ENCODE measurements at regions not wholly inside any gene's neighbourhood (a gene's known extent, or its start where the extent isn't known, plus 50 kb on each side); places are given as distances from the start of the nearest gene placed in this dataset.

GRCh38 chr6:105691971-105692370 is 289.1 kb upstream of the PREP start:
- in situ Hi-C loops (cut with HindIII; ENCODE audit: extremely low pct_ligation_motif_present, low pct_unique_long_range_greater_than_20kb) (no loop called here), intact Hi-C loops (cut with micrococcal nuclease; ENCODE audit: unreplicated experiment) (no loop called here)
- H3K4me3 ChIP-seq (replicated peaks in 1 of 3; ENCODE audit: insufficient read depth in 1 of 3, low read depth in 2 of 3, low read length in 3 of 3), result no peak overlapping the region
- FAIRE-seq, result no peak
- POLR2A ChIA-PET, result no interaction called here
- H3K9ac ChIP-seq (ENCODE audit: insufficient read depth, low read depth, low read length), result no peak overlapping the region
- no peak for DNase-seq (ENCODE audit: low spot score)
- CTCF ChIA-PET (ENCODE audit: low intra/inter-chr PET ratio, low total read pairs), result no interaction called here
- H3K27ac ChIP-seq (ENCODE audit: extremely low read length, insufficient read depth, low read length), result no peak overlapping the region
- no peak overlapping the region for H2AFZ ChIP-seq (ENCODE audit: low read length)
- no peak for ATAC-seq
- H4K20me1 ChIP-seq (ENCODE audit: insufficient read depth, low read length), result no peaks in the 10 kb centered on the region
- H3K9me3 ChIP-seq (ENCODE audit: low read length), result peaks cover 9% of the 10 kb centered on the region; the same call in 1 of the 2 replicates
- no peaks in the 10 kb centered on the region for H3K4me1 ChIP-seq (ENCODE audit: insufficient read depth, low read length)
- BruUV-seq (replicated peaks), result no TSS peak
- WGBS (ENCODE audit: low lambda C conversion rate), result 0% methylated on average over 2 of the region's 2 CpGs
- no peak overlapping the region for H3K4me2 ChIP-seq (ENCODE audit: low read depth, low read length)
- peaks cover 1 to 5% of the 10 kb centered on the region in 2 experiments; a peak in 2 of 5 replicates for H3K27me3 ChIP-seq (ENCODE audit: control insufficient read depth in 1 of 2, insufficient read depth in 2 of 2, low read length in 2 of 2)
- no peaks in the 10 kb centered on the region for H3K36me3 ChIP-seq (replicated peaks in 1 of 2; ENCODE audit: control insufficient read depth in 1 of 2, insufficient read depth in 2 of 2, low read length in 2 of 2)
- no peaks in the 10 kb centered on the region for H3K79me2 ChIP-seq (ENCODE audit: insufficient read depth, low read length)
- TF ChIP-seq ZNF761 (CRISPR knock-in tag; conservative IDR thresholded peaks at IDR 0.05) (no peak), KMT2A (CRISPR knock-in tag; IDR thresholded peaks at IDR 0.05) (no peak), ZNF230 (CRISPR knock-in tag; IDR thresholded peaks at IDR 0.05) (no peak), ZNF639 (CRISPR knock-in tag; conservative IDR thresholded peaks at IDR 0.05) (no peak), TIGD3 (CRISPR knock-in tag; IDR thresholded peaks at IDR 0.05; ENCODE audit: borderline replicate concordance) (no peak), EZH2 (conservative IDR thresholded peaks at IDR 0.05; ENCODE audit: low read depth, low read length) (no peak), ZNF598 (CRISPR knock-in tag; IDR thresholded peaks at IDR 0.05; ENCODE audit: borderline replicate concordance) (no peak), ZBTB1 (CRISPR knock-in tag; IDR thresholded peaks at IDR 0.05; ENCODE audit: borderline replicate concordance) (no peak), MATR3 (CRISPR knock-in tag; IDR thresholded peaks at IDR 0.05) (no peak), ZBTB4 (CRISPR knock-in tag; IDR thresholded peaks at IDR 0.05; ENCODE audit: borderline replicate concordance) (no peak), IRF9 (CRISPR knock-in tag; IDR thresholded peaks at IDR 0.05; ENCODE audit: borderline replicate concordance) (no peak), ATF7 (IDR thresholded peaks at IDR 0.05) (no peak), ATF7 (CRISPR knock-in tag; IDR thresholded peaks at IDR 0.05) (no peak)
